GM12892 (cell line): ENCODE measurements at regions not wholly inside any gene's neighbourhood (a gene's known extent, or its start where the extent isn't known, plus 50 kb on each side); places are given as distances from the start of the nearest gene placed in this dataset.

Experiments used
- POLR2A ChIP-seq: IDR thresholded peaks from 2 replicates; pipeline ENCODE4 v1.6.1; 2011; ENCODE audit warnings: low read depth, low read length, control low read depth
- POLR2AphosphoS5 ChIP-seq: IDR thresholded peaks from 2 replicates; pipeline ENCODE4 v1.6.1; 2011; ENCODE audit warnings: low read depth, low read length, control low read depth

DNA sequence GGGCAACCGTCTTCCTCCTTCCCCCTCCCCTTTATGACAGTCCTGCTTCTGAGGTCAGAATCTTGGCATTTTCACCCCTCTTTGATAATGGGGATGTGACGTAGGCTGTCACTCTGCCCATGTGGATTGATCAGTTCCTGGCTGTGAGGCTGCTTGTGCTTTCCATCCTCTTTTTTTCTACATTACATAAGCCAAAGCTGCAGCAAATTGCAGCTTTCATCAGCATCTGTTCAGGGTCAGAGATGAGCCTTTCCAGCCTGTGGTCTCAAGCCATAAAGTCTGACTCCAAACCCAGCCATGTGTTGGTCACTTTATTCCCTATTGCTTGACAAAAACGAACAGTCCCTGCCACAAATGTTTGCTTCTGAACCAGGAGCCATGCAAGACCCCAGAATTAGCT lies 535.1 kb downstream of the CDH11 start:
- TF ChIP-seq POLR2A = no peak
- no peak for TF ChIP-seq POLR2AphosphoS5
